Dermis blood vessel endothelial cell (primary cell): ENCODE measurements at regions not wholly inside any gene's neighbourhood (a gene's known extent, or its start where the extent isn't known, plus 50 kb on each side); places are given as distances from the start of the nearest gene placed in this dataset.
"Not testable (repeated sequence)": the region's sequence is repeated elsewhere in the genome, so short reads cannot be mapped to it uniquely, and the experiment has no call there.

ENCODE experiments used
- DNase-seq: peaks from one replicate; pipeline ENCODE4 v3.0.0; 2010

- DNase-seq: no peak
Observed at GRCh38 chr16:8183176-8184099, 406.9 kb downstream of the TMEM114 start.

GRCh38 chr16:8182761-8183160, 407.6 kb downstream of the TMEM114 start:
- no peak for DNase-seq

- no peak for DNase-seq
Observed at GRCh38 chr16:8179615-8180014, 410.7 kb downstream of the TMEM114 start.

GRCh38 chr16:8178271-8178670, 412.0 kb downstream of the TMEM114 start:
- no peak for DNase-seq

- DNase-seq: no peak
Observed at GRCh38 chr16:8175411-8175810, 414.9 kb downstream of the TMEM114 start.

- DNase-seq: peak; percentile 63
Observed at GRCh38 chr16:8173111-8173644, 417.1 kb downstream of the TMEM114 start.

GRCh38 chr16:8172551-8172950, 417.8 kb downstream of the TMEM114 start:
- DNase-seq: no peak

GRCh38 chr16:8168016-8168415, 422.3 kb downstream of the TMEM114 start:
- no peak for DNase-seq

- DNase-seq: no peak
Observed at GRCh38 chr16:8167436-8167835, 422.9 kb downstream of the TMEM114 start.

GRCh38 chr16:8158051-8158450, 432.3 kb downstream of the TMEM114 start:
- no peak for DNase-seq

- DNase-seq: no peak
Observed at GRCh38 chr16:8155275-8155674, 435.0 kb downstream of the TMEM114 start.

GRCh38 chr16:8146256-8147012, 443.9 kb downstream of the TMEM114 start:
- no peak for DNase-seq

- DNase-seq: no peak
Observed at GRCh38 chr16:8138666-8139065, 451.6 kb downstream of the TMEM114 start.

- no peak for DNase-seq
Observed at GRCh38 chr16:8137606-8138005, 452.7 kb downstream of the TMEM114 start.

GRCh38 chr16:8130197-8130596, 460.1 kb downstream of the TMEM114 start:
- DNase-seq: no peak

GRCh38 chr16:8127070-8127469, 463.2 kb downstream of the TMEM114 start:
- DNase-seq: no peak

GRCh38 chr16:8126313-8126712, 464.0 kb downstream of the TMEM114 start:
- no peak for DNase-seq

- DNase-seq: no peak
Observed at GRCh38 chr16:8120001-8120400, 470.3 kb downstream of the TMEM114 start.

GRCh38 chr16:8115814-8116213, 474.5 kb downstream of the TMEM114 start:
- no peak for DNase-seq

- DNase-seq: not testable (repeated sequence)
Observed at GRCh38 chr16:8114941-8115340, 475.4 kb downstream of the TMEM114 start.

- no peak for DNase-seq
Observed at GRCh38 chr16:8113843-8114242, 476.5 kb downstream of the TMEM114 start.

- DNase-seq: no peak
Observed at GRCh38 chr16:8110572-8111514, 479.5 kb downstream of the TMEM114 start.
